Kidney tubule cell (primary cell): ENCODE measurements at regions not wholly inside any gene's neighbourhood (a gene's known extent, or its start where the extent isn't known, plus 50 kb on each side); places are given as distances from the start of the nearest gene placed in this dataset.

ENCODE experiments used
- DNase-seq: peaks from one replicate; pipeline ENCODE4 v3.0.0-alpha.2; 2018; ENCODE audit warnings: low spot score

DNA sequence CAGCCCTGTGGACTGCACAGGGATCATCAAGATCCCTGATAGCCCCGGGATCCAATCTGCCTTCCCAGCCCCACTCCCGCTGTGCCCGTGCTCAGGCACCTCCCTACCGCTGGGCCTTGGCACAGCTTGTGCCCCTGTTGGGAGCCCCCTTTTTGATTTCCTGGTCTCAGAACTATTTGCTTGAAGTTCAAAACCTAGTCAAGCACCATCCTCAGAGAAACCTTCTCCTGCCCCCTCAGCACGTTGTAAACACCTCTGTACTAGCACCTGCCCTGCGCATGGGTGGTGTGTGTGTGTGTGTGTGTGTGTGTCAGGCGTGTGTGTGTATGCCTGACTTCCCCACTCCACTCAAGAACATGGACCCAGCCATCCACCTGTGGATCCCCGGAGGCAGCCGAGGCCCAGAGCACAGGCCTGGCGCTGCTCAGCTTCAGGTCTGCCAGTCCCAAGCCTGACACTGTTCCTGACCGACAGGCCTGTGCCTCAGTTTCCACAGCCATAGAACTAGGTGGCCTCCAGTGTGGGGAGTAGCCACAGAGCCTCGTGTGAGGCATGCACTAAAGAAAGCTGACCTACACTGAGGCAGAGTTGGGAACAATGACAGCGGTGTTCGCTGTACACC, 65.5 kb downstream of the ADRA2C start:
- no peak for DNase-seq

DNA sequence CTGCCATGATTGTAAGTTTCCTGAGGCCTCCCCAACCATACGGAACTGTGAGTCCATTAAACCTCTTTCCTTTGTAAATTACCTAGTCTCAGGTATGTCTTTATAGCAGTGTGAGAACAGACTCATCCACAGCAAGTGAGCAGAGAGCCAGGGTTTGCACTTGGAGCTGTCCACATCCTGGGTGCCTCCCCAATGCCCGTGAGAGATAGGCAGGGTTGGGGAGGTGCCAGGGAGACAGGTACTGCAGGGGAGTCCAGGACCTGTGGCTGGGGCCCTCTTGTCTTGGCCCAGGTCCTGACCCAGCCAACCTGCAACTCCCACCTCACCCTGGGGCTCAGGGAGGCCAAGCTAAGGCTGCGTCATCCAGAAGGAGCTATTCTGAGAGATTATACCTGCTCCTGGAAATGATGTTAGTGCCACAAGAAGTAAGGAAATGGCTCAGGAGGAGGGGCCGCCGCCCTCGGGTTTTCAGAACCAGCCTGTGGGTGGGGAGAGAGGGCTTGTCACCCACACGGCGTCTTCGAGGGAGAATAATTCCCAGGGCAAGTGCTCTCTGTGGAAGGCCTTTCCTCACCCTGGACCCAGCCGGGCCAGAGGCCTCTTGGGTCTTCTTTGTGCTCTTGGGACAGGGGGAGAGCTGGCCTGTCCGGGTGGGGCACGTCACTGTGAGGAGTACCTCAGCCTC, 66.5 kb downstream of the ADRA2C start:
- no peak for DNase-seq

DNA sequence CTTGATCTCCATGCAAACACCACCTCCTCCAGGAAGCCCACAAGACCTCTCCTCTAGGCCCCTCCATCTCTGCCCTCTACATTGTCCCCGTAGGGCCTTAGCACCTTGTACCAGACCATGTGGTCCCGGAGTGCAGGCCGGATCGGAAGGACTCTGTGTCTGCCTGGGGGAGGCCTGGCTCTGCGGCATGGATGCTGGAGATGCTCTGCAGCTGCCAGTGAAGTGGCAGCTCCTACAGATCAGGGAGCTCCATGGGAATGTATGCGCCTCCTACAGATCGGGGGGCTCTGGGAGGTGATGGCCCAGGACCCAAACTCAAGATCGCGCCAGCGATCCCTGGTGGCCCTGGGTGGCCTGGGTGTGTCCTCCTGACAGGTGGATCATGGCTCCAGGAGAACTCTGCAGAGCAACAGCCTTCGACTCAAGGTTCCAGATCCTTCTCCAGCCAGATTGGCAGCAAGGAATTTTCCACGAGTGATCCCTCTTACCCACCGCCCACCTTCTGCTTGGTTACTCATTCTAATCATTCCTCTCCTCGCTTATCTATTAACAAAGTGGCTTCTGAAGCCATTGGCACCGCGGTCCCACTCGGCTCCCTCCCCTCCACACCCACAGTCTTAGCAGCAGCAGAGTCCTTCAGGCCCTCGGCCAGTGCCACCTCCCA, 67.3 kb downstream of the ADRA2C start:
- no peak for DNase-seq

DNA sequence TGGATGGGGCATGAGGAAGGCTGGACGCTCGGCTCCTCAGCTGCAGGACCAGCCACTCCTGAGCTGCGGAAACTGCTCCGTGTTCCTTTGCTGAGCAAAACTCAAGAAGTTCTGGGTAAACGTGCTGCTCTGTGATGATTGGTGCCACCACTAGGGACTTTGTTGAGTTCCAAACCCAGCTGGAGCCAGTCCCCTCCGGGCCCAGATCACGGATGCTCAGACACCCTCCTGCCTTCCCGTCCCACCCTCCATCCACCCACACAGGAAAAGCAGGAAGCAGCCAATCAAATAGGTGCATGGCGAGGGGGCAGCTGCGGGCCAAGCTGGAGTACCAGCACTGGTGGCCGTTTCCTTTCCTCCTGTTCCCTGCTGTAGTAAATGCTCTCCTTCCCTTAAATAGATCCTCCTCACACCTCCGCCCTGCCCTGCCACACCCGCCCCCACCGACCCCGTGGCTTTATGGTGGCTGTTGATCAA, 68.0 kb downstream of the ADRA2C start:
- no peak for DNase-seq

DNA sequence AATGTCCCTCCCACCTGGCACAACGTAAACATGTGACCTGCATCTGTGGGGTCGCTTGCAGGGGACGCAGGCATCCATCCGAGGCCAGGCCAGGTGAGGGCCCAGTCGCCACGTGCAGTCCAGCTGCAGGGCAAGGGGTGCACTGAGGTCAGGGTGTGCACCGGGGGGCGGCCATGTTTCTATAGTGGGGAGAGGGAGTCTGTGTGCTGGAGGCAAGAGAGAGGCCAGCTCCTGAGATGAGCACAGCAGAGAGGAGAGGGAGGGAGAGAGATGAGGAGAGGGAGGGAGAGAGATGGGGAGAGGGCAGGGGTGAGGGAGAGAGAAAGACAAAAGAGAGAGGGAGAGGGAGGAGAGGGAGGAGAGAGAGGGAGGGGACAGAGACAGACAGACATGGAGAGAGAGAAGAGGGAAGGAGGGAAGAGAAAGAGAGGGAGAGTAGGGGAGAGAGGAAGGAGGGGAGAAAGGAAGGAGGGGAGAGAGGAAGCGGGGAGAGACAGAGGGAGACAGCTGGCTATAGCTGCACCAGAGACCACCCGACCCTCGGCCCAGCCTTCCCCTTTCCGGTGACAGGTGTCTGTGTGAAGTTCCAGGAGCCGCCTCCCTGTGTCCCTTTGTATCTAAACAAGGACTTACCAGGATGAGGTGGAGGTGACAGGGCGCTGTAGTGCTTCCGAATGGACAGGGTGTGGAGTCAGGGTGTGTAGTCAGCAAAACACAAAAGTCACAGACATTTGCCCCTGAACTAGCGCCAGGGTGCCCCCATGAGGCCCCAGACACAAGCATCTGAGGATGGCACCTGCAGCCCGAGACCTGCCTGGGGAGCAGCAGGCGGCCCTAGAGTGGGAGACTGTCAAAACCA, 68.7 kb downstream of the ADRA2C start:
- no peak for DNase-seq

DNA sequence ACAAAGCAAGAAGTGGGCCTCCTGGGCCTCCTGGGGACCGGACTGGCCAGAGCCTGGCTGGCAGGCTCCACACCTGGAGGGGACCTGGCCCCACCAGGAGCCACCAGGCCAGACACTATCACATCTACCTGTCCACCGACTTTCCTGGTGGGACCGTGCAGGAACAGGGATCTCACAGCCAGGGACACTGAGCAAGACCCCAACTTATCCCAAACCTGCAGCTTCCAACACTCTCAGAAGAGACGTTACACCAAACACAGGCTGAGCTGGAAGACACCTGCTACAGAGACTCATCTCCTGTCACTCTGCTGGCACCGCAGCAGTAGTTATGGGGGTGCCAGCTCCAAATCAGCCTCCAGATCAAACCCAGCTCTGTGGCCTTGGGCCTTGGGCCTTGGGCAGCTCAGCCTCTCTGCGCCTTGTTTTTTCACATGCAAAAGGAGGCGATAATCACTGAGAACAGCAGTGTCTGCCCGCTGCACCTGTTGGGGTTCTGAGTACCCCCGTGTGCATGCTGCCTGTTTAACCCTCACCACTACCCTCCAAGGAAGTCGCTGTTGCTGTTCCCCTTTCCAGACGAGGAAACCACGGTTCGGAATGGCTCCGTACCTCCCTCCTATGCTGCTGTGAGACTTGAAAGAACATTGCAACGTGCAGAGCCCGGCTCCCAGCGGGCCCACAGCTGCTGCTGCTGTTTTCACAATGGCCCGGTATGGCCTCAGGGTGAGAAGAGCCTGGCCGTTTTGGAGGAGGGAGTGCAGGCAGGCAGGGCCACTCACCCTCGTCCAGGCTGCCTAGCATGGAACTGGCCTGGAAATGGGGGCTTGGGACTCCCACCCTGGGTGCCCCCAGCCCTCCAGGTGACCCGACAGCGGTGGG, 69.6 kb downstream of the ADRA2C start:
- DNase-seq = no peak

DNA sequence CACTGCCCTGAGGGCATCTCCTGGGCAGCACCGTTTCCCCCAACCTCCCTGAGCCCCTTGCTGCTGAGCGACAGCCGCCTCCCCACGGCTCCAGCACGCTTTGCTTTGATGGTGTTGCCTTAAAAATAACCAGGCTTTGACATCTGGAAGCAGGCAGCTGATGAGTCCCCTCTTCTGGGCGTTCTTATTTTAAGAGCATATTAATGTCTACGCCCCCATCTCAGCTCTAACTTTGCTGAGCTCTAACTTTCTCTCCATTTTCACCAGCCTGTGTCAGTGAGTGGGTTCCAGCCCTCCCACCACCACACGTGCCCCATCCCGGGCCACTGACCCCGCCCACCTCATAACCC, 70.2 kb downstream of the ADRA2C start:
- DNase-seq = no peak

DNA sequence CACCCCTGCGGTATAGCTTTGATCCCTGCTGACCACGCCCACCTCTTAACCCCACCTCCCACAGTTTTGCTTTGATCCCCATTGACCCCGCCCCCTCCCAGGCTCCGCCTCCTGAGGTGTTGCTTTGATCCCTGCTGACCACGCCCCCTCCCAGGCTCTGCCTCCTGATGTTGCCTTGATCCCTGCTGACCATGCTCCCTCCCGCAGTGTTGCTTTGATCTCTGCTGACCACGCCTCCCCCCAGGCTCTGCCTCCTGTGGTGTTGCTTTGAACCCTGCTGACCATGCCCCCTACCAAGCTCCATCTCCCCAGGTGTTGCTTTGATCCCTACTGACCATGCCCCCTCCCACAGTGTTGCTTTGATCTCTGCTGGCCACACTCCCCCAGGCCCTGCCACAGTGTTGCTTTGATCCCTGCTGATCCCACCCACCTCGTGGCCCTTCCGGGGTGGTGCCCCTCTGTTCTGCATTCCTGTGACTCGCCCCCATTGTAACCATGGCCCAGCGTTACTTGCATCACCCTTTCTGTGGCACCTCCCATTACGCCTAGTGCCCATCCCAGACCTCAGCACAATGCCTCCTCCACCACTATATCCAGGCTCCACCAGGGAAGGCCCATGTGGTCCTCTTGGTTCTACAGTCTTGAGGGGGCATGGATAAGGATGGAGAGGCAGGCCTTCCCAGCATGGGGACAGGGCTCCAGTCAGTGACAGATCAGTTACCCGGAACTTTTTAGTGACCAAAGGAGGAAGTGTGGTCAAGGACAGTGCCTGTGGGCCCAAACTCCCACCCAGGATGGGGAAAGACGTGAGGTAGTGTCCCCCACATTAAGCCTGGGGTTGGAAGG, 70.8 kb downstream of the ADRA2C start:
- no peak for DNase-seq

DNA sequence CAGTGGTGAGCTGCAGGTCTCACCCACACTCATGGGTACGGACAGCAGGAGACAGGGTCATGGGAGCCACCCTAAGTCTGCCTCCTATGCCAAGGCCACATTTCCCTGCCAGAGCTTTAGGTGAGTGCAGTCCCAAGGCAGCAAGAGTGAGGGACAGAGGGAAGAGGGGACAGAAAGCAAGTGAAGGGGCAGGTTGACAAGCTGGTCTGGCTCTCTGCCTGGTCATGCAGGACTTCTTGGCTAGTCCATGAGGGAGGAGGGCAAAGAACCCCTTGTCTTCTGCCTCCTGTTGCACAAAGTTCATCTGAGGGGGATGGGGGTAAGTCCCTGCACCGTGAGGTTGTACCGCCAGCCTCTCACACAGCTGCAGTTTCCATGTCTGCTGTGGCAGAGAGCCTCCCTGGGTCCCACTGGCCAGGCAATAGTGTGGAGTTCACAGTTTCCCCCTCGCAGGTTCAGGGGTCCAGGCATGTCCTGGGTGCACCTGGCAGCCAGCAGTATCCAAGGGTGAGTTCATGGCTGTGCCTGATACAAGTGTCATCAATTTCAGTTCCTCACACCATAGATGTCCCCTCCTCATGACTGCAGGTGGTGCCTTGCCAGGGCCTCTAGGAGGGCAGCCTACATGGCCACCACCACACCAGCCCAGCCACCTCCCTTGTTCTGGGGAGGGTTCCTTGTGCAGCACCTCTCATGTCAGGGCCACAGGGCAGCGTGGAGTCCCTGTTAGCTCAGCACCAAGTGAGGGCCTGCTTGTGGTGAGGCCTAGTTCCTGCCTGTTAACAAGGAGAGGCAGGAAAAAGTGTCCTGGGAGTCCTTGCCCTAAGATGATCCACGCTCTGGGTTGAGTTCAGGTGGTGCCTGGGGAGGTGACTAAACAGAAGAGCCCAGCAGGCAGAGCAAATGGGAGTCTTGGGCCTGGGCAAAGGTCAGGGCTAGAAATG, 72.5 kb downstream of the ADRA2C start:
- DNase-seq = no peak

DNA sequence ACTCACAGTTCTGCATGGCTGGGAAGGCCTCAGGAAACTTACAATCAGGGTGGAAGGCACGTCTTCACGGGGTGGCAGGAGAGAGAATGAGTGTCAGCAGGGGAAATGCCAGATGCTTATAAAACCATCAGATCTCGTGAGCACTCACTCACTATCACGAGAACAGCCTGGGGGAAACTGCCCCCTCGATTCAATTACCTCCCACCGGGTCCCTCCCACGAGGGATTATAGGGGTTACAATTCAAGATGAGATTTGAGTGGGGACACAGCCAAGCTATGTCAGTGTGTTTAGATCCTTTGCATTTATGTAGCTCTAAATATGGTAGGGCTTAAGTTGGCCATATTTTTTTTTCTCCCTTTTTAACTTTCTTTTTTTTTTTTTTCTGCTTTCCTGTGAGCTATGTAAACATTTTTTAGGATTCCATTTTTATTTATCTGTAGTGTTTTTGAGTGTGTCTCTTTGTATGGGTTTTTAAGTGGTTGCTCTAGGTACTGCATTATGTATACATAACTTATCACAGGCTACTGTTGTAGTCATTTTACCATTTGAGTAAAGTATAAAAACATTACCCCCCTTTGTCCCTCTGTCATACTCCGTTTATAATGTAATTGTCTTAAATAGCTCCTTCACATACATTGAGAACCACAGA, 79.0 kb downstream of the ADRA2C start:
- DNase-seq = no peak

DNA sequence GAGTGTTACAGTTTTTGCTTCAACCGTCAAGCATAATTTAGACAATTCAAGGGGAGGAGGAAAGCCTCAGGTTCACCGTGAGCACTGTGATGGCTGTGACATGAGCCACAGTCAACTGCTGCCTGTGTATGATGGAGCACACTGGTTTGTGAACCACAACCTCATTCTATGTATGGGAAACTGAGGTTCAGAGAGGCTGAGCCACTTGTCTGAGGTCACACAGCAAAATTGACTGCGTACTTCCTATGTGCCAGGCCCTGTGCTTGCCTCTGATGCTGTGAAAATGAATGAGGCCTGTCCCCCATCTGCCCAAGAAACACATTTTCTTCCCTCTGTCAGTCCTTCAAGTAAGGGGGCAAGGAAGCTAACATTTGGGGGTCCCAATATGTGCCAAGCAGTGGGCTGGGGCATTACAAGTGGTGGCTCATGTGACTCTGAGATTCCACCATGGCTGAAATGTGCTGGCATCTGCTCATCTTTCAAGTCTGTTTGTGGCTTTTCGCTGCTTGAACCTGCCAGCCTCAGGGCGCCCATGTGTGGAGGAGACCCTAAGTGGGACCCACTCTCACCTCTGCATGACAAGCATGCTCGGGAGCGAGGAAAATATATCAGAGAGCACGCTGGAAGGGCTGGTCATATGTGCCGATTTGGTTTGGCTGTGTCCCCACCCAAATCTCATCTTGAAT, 79.7 kb downstream of the ADRA2C start:
- DNase-seq = no peak

DNA sequence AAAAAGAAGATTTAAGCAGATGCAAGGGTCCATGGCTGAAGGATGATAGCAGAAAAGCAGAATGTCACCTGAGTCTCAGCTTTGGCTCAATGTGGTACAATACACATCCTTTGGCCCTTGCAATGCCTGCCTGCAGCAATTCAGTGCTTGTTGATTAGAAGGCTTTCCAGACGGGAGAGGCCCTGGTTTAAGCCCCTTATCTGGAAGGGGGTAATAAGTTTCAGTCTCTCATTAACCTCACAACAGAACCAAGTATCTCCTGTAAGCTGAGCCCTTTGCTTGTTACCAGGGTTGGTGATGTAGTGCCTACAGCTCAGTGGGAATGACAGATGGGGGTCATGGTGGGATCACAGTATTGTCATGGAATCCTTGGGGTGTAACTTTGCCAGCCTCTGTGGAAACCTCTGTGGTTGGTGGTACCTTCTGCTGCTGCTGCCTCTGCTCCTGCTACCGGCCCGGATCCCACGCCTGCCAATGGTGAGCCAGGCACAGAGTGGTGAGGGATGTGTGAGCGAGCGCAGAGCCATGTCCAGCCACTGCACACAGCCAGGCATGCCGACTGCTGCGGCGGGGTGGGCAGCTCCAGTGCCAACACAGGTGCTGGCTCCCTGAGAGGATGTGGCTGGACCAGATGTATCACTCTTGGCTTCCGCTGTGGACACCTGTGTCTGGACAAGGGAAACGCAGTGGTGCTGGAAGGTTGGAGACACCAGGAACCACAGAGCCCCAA, 81.2 kb downstream of the ADRA2C start:
- DNase-seq = no peak

DNA sequence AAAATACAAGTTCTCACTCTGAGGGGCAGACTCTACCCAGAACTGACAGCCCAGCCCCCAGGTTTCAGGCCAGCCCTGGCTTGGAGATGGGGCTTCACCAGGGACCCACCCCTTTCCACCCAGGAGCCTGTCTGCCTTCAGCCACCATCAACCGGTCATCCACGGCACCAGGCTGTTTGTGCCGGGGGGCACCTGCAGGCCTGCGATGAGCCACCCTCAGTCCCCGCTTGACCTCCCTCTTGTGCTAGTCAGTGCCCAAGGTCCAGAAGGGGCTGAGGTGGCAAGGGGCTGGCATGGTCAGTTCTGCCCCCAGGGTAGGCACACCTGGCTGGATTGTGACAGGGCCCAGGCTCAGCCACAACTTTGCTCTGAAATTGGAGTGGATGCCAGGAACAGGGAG, 82.1 kb downstream of the ADRA2C start:
- DNase-seq = no peak

DNA sequence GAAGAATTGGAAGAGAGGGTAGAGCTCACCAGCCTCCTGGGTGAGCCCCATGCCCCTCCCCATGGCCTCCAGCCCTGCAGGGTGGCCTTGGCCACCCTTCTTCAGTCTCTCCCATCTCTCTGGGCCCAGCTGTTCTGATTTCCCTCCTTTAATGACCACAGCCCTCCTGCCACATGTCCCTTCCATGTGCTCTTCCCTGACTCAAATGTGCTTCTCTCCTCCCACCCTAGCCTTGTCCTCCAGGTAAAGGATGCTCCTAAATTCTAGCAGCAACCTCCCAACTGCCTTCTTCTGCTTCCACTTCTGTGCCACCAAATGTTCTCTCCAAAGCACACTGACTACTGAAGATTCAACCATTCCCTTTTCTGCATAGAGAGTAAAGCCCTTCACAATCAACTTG, 83.0 kb downstream of the ADRA2C start:
- no peak for DNase-seq

DNA sequence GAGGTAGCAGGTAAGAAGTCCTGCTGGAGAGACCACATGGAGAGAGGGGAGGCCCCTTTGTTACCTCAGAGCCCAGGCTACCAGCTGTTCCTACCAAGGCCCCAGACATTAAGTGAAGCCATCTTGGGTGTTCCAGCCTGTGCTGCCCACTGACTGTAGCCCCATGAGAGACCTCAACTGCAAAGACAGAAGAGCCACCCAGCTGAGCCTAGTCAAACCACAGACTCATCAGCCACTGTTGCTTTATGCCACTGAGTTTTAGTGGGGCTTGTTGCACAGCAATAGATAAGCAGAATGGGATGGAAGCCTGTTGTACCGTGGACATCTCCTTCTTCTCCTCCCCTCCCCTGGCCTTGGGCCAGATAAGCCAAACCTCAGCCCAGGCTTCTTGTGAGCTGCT, 83.9 kb downstream of the ADRA2C start:
- DNase-seq = no peak

DNA sequence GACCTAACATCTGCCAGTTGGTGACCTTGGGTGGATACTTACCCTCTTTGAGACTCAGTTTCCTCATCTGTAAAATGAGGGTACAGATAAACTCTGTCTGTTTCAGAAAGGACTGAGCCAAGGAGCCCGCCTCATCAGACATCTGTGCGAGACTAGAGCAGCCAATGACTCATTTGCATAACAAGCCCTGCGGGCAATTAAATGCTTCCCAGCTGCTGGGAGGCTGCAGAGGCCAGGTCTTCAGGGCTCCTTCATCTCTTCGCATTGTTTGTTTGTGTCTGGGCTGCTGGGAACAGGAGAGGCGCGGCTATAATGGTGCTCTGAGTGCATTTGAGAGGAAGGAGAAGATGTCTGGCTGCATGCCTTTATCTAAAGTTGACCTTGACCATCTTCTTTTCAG, 85.0 kb downstream of the ADRA2C start:
- no peak for DNase-seq

DNA sequence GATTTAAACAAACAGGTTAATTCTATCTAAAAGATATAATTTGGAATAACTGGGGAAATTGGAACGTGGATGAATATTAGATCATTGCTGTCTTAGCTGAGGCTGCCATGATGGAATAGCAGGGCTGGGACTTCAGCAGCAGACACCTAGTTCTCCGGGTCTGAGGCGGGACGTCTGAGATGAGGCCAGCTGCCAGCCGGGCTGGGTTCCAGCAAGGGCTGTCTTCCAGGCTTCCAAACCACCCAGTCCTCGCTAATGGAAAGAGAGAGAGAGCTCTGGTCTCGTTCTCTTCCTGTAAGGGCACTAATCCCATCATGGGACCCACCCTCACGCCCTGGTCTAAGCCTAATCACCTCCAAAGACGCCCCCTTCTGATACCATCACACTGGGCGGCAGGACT, 85.7 kb downstream of the ADRA2C start:
- DNase-seq = no peak

DNA sequence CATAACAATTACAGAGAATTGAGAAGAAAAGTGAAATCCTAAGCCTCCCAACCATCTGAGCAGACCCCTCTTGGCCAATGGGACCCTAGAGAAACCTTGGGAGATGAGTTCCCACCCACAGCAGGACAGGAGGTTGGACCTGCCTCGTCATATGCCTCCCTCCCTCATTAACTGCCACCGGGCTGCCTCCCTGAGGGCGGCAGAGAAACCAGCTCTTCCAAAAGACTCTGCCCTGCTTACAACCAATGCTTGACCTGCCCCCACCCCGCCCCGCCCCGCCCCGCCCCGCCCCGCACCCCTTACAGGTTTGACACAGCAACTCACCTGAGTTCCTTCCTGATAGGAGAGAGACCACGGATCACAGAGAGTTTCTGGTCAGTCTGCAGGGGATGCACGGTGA, 86.1 kb downstream of the ADRA2C start:
- DNase-seq = no peak
